ENCODE measurements at regions not wholly inside any gene's neighbourhood (a gene's known extent, or its start where the extent isn't known, plus 50 kb on each side); places are given as distances from the start of the nearest gene placed in this dataset.

DNA sequence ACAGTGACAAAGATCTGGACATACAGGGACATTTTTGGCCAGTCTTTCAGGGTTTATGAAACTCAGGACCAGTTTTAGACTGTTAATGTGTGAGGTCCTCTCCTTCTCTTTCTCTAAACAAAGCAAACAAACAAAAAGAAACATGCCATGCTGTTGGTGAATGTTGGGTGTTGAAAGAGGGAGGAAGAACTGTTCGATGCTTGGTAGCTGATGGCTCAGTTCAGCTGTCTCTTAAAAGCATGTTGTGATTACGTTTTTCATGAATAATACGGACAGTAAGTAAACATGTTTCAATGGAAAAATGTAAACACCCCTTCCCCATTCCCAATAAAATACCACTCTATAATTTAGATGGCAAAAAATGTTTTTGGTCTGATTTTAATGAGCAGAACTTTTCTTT lies 219.1 kb downstream of the SEC23IP start:
- H3K4me3 ChIP-seq (ENCODE audit: low read length), result no peak overlapping the region
- H2AFZ ChIP-seq (ENCODE audit: low read length), result no peak overlapping the region
- no peaks in the 10 kb centered on the region for H3K36me3 ChIP-seq (replicated peaks; ENCODE audit: insufficient read depth, low read length)
- H3F3A ChIP-seq (ENCODE audit: insufficient read depth, low read length), result no peaks in the 10 kb centered on the region
- no peak for TF ChIP-seq EZH2phosphoT487 (IDR thresholded peaks at IDR 0.05; ENCODE audit: low read length)
- no peaks in the 10 kb centered on the region for H4K20me1 ChIP-seq (ENCODE audit: insufficient read depth, low read length)
- H3K27ac ChIP-seq (ENCODE audit: low read length), result no peak overlapping the region
- H3K4me1 ChIP-seq (ENCODE audit: low read length), result no peaks in the 10 kb centered on the region
- no peaks in the 10 kb centered on the region for H3K9me3 ChIP-seq (replicated peaks; ENCODE audit: insufficient read depth, low read length)
- no peaks in the 10 kb centered on the region for H3K27me3 ChIP-seq (replicated peaks; ENCODE audit: insufficient read depth, low read length)
- no peak overlapping the region for H3K9ac ChIP-seq (ENCODE audit: low read length)
- no peak overlapping the region for H3K4me2 ChIP-seq (ENCODE audit: low read depth, low read length)
- no peak for DNase-seq
- no peaks in the 10 kb centered on the region for H3K79me2 ChIP-seq (ENCODE audit: low read length)
- no peaks in the 10 kb centered on the region for H3K9me2 ChIP-seq (replicated peaks; ENCODE audit: insufficient read depth, low read length)

DNA sequence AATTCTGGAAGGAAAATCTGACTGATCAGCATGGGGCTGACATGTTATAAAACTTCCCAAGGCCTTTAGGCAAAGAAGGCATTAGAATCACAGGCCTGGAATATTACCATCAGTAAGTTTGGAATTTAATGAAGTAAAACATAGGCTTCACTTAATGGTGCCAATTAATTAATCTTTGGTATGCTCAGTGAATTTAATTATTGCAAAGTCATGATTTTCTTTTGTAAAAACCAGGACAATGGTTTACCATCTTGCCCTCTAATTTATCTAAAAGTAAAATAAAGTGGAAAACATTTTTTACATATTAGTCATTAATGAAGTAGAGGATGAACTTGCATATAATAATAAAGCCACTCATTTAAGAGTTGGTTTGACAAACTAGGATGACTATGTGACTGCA lies 220.3 kb downstream of the SEC23IP start:
- TF ChIP-seq, protein P1, sequence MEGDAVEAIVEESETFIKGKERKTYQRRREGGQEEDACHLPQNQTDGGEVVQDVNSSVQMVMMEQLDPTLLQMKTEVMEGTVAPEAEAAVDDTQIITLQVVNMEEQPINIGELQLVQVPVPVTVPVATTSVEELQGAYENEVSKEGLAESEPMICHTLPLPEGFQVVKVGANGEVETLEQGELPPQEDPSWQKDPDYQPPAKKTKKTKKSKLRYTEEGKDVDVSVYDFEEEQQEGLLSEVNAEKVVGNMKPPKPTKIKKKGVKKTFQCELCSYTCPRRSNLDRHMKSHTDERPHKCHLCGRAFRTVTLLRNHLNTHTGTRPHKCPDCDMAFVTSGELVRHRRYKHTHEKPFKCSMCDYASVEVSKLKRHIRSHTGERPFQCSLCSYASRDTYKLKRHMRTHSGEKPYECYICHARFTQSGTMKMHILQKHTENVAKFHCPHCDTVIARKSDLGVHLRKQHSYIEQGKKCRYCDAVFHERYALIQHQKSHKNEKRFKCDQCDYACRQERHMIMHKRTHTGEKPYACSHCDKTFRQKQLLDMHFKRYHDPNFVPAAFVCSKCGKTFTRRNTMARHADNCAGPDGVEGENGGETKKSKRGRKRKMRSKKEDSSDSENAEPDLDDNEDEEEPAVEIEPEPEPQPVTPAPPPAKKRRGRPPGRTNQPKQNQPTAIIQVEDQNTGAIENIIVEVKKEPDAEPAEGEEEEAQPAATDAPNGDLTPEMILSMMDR (IDR thresholded peaks at IDR 0.05; ENCODE audit: low read length), result no peak
- no peak for TF ChIP-seq EZH2phosphoT487 (IDR thresholded peaks at IDR 0.05; ENCODE audit: low read length)
- TF ChIP-seq EZH2 (optimal IDR thresholded peaks at IDR 0.05; ENCODE audit: low read depth, low read length), result no peak
- no peaks in the 10 kb centered on the region for H3F3A ChIP-seq (ENCODE audit: insufficient read depth, low read length)
- no peak overlapping the region for H3K4me2 ChIP-seq (ENCODE audit: low read depth, low read length)
- H3K4me1 ChIP-seq (ENCODE audit: low read length), result no peaks in the 10 kb centered on the region
- H3K4me3 ChIP-seq (ENCODE audit: low read length), result no peak overlapping the region
- no peaks in the 10 kb centered on the region for H3K27me3 ChIP-seq (replicated peaks; ENCODE audit: insufficient read depth, low read length)
- no peaks in the 10 kb centered on the region for H3K9me3 ChIP-seq (replicated peaks; ENCODE audit: insufficient read depth, low read length)
- H3K27ac ChIP-seq (ENCODE audit: low read length), result no peak overlapping the region
- DNase-seq, result no peak
- H3K9ac ChIP-seq (ENCODE audit: low read length), result no peak overlapping the region
- H3K79me2 ChIP-seq (ENCODE audit: low read length), result no peaks in the 10 kb centered on the region
- H2AFZ ChIP-seq (ENCODE audit: low read length), result no peak overlapping the region
- H3K36me3 ChIP-seq (replicated peaks; ENCODE audit: insufficient read depth, low read length), result no peaks in the 10 kb centered on the region
- H3K9me2 ChIP-seq (replicated peaks; ENCODE audit: insufficient read depth, low read length), result no peaks in the 10 kb centered on the region
- H4K20me1 ChIP-seq (ENCODE audit: insufficient read depth, low read length), result no peaks in the 10 kb centered on the region

DNA sequence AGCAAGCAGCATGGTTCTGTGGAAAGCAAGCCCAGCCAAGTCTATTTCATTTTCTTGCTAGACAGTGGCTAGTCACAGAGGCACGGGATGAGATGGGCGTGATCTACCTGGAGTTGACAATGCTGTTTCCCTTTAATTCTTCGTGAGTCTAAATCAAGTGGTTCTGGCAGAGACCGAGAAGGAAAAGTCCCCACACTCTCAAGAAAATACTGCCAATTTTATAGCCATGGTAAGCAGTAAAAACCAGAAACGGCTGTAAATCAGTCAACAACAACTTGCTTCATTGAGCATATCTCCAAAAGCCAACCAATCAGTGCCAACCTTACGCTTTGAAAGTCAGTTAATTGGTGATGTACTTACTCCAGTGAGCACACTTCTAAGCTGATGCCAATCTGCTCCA lies 223.4 kb downstream of the SEC23IP start:
- H3F3A ChIP-seq (ENCODE audit: insufficient read depth, low read length), result no peaks in the 10 kb centered on the region
- no peaks in the 10 kb centered on the region for H4K20me1 ChIP-seq (ENCODE audit: insufficient read depth, low read length)
- H3K4me1 ChIP-seq (ENCODE audit: low read length), result no peaks in the 10 kb centered on the region
- no peaks in the 10 kb centered on the region for H3K9me3 ChIP-seq (replicated peaks; ENCODE audit: insufficient read depth, low read length)
- H3K4me3 ChIP-seq (ENCODE audit: low read length), result no peak overlapping the region
- no peak for DNase-seq
- H2AFZ ChIP-seq (ENCODE audit: low read length), result no peak overlapping the region
- H3K9ac ChIP-seq (ENCODE audit: low read length), result no peak overlapping the region
- no peaks in the 10 kb centered on the region for H3K79me2 ChIP-seq (ENCODE audit: low read length)
- H3K27ac ChIP-seq (ENCODE audit: low read length), result no peak overlapping the region
- no peak overlapping the region for H3K4me2 ChIP-seq (ENCODE audit: low read depth, low read length)
- H3K36me3 ChIP-seq (replicated peaks; ENCODE audit: insufficient read depth, low read length), result no peaks in the 10 kb centered on the region
- H3K27me3 ChIP-seq (replicated peaks; ENCODE audit: insufficient read depth, low read length), result no peaks in the 10 kb centered on the region
- TF ChIP-seq, protein P1 (IDR thresholded peaks at IDR 0.05; ENCODE audit: low read length), result no peak
- TF ChIP-seq EZH2 (optimal IDR thresholded peaks at IDR 0.05; ENCODE audit: low read depth, low read length) (no peak), EZH2phosphoT487 (IDR thresholded peaks at IDR 0.05; ENCODE audit: low read length) (no peak)
- no peaks in the 10 kb centered on the region for H3K9me2 ChIP-seq (replicated peaks; ENCODE audit: insufficient read depth, low read length)

DNA sequence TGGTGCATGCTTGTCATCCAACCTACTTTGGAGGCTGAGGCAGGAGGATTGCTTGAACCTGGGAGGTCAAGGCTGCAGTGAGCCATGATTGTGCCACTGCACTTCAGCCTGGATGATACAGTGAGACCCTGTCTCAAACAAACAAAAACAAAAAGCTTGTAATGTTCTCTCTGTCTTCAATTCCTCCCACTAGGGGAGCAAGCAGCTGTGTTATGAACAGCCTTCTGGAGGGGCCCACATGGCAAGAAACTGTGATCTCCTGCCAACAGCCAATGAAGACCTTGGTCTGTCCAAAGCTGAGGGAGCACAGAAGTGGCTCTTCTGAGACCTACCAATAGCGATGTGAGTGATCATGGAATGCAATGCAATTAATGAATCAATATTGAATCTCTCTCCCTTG lies 229.2 kb downstream of the SEC23IP start:
- no peak overlapping the region for H3K4me3 ChIP-seq (ENCODE audit: low read length)
- H3K36me3 ChIP-seq (replicated peaks; ENCODE audit: insufficient read depth, low read length), result no peaks in the 10 kb centered on the region
- H3K27ac ChIP-seq (ENCODE audit: low read length), result no peak overlapping the region
- no peaks in the 10 kb centered on the region for H3F3A ChIP-seq (ENCODE audit: insufficient read depth, low read length)
- no peak overlapping the region for H3K4me2 ChIP-seq (ENCODE audit: low read depth, low read length)
- H3K9ac ChIP-seq (ENCODE audit: low read length), result no peak overlapping the region
- H2AFZ ChIP-seq (ENCODE audit: low read length), result no peak overlapping the region
- DNase-seq, result no peak
- H4K20me1 ChIP-seq (ENCODE audit: insufficient read depth, low read length), result no peaks in the 10 kb centered on the region
- no peaks in the 10 kb centered on the region for H3K9me3 ChIP-seq (replicated peaks; ENCODE audit: insufficient read depth, low read length)
- H3K4me1 ChIP-seq (ENCODE audit: low read length), result no peaks in the 10 kb centered on the region
- no peak for TF ChIP-seq EZH2phosphoT487 (IDR thresholded peaks at IDR 0.05; ENCODE audit: low read length)
- TF ChIP-seq, protein P1 (IDR thresholded peaks at IDR 0.05; ENCODE audit: low read length), result no peak
- TF ChIP-seq EZH2 (optimal IDR thresholded peaks at IDR 0.05; ENCODE audit: low read depth, low read length), result no peak
- no peaks in the 10 kb centered on the region for H3K9me2 ChIP-seq (replicated peaks; ENCODE audit: insufficient read depth, low read length)
- H3K27me3 ChIP-seq (replicated peaks; ENCODE audit: insufficient read depth, low read length), result no peaks in the 10 kb centered on the region
- H3K79me2 ChIP-seq (ENCODE audit: low read length), result no peaks in the 10 kb centered on the region
